NCI-H1417 treated with DMSO at 0.1 percent for 48 hours (cell line): ENCODE measurements at regions not wholly inside any gene's neighbourhood (a gene's known extent, or its start where the extent isn't known, plus 50 kb on each side); places are given as distances from the start of the nearest gene placed in this dataset.
"Not testable (repeated sequence)": the region's sequence is repeated elsewhere in the genome, so short reads cannot be mapped to it uniquely, and the experiment has no call there.

ENCODE experiments used
- DNase-seq: peaks from one replicate; lab custom pipeline; 2025; lab: John Stamatoyannopoulos, UW

DNA sequence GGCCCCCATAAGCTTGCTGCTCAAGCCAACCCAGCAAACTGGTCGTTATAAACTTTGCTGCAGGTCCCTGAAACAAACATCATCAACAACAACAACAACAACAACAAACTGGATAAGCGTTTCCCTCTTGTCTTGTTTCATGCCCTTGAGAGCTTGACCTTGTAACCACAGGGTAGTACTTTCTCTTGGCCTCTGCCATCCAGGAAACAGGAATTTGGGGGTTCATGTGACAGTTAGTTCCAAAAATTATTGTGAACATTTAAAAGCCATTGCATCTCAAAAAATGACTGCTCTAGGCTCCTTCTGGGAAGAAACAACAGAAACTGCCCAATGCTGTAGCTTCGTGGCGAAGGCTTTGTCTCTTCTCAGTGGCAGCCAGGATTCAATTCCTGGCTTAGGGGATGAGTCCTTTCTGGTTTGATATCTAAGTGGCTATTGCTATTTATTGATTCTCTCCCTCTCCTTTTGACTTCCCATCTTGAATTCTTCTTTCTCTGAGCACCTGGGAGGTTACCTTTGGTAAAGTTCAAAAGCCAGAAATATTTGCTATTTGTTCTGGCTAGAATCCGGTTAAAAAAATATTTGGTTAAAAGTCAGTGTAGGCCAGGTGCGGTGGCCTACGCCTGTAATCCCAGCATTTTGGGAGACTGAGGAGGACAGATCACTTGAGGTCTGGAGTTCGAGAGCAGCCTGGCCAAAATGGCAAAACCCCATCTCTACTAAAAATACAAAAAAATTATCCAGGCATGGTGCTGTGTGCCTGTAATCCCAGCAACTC lies 52.0 kb upstream of the CPM start:
- no peak for DNase-seq

DNA sequence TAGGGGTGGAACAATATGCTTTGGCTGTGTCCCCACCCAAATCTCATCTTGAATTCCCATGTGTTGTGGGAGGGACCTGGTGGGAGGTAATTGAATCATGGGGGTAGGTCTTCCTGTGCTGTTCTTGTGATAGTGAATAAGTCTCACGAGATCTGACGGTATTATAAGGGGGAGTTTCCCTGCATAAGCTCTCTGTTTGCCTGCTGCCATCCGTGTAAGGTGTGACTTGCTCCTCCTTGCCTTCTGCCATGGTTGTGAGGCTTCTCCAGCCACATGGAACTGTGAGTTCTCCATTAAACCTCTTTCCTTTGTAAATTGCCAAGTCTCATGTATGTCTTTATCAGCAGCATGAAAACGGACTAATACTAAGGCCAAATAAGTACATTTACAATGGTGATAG lies 64.6 kb upstream of the CPM start:
- not testable (repeated sequence) for DNase-seq

DNA sequence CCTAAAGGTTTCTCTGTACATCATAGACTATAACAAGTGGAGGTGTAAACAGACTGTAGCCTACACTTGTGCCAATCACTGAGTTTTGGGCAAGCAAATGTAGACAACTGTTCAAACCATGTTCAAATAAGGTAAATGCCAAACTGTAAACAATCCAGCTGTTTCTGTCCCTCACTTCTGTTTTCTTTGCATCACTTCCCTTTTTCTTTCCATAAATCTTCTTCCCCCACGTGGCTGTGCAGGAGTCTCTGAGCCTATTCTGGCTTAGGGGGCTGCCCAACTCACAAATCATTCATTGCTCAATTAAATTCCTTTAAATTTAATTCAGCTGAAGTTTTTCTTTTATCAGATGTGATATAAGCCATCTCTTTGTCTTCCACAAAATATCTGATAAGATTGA lies 65.1 kb upstream of the CPM start:
- DNase-seq, result no peak

DNA sequence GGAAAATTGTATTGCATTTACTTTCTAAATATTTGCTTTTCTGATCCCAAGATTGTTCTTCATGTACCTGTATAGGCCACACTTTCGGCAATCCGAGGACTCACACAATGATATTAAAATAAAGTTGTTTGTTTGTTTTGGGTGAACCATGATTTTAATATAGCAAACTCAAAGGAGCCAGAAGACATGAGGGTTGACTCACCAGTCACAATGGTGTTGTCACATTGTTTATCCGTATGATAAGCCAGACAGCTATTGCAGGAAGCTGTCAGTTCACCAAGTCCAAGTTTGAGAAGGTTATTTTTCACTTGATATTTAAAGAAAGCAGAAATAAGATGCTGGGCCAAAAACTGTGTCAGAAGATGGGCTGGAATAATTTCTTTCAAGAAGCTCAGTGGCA lies 67.1 kb upstream of the CPM start:
- DNase-seq, result no peak

DNA sequence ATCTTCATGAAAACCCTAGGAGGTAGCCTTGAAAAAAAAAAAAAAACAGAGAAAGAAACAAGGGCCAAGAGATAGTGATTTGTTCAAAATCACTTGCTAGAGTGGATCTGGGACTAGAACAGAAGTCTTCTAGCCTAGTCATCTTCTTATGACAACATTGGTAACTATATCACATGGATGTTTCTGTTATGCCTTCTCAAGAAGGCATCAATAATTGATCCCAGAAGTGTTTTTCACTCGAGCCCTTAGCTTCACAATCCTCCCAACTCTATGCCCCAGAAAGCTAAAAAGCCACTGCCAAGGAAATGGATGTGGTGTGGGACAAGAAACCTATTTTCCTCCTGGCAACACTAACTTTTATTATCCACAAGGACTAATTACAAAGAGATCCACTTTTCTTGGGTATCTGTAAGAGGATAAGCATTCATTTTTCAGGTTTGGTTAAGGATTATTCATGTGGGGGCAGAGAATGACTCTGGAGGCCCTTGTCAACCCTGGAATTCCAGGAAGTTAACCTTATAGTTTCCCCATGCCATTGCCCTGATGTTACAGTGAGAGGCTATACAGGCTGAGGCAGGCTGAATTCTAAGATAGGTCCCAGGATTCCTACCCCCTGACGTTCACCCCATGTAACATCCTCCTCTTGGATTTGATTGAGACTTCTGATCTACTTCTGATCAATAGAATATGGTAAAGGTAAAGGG lies 67.7 kb upstream of the CPM start:
- no peak for DNase-seq

DNA sequence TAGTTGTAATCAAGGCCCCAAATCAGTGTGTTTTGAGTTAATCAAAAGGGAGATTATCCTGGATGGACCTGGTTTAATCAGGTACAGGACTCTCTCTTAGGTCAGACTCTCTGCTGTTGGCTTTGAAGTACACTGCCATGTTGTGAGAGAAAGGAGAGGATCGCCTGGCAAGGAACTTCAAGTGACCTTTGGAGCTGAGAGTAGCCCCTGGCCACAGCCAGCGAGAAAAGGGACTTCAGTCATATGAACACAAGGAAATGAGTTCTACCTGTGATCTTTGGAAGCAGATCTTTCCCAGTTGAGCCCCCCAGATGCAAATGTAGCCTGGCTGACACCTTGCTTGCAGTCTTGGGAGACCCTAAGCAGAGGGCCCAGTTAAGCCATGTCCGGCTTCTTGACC lies 68.3 kb upstream of the CPM start:
- no peak for DNase-seq

DNA sequence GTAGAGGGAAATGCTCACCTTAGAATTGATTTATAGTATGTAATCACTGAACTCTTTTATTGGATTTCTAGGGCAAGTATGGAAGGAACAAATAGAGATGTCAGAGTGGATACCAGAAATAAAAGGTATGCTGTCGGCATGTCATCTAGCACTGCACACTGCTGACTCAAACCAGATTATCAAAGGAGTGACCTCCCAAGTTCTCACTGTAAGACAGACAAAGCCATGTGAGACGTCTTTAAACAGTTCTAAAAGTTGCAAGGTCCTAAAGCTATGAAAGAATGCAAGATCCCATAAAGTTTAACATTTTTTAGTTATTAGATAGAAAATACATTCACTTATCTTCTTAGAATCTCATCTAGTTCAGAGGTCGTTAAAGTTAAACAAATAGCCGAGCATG lies 70.0 kb upstream of the CPM start:
- no peak for DNase-seq

DNA sequence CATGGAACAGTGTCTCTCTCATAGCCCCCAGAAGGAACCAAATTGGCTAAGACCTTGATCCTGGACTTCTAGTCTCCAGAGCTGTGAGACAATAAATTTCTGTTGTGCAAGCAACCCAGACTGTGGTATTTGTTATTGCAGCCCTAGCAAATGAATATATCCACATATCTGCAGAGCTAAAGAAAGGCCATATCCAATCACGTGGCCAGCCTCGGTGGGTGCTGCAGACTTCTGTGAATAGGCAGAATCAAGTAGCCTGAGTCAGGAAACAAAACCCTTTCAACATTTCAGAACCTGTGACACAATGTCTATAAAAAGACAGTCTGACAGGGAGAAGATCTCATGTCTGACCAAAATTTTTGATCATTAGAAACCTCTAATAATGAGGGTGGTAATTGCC lies 71.0 kb upstream of the CPM start:
- no peak for DNase-seq

DNA sequence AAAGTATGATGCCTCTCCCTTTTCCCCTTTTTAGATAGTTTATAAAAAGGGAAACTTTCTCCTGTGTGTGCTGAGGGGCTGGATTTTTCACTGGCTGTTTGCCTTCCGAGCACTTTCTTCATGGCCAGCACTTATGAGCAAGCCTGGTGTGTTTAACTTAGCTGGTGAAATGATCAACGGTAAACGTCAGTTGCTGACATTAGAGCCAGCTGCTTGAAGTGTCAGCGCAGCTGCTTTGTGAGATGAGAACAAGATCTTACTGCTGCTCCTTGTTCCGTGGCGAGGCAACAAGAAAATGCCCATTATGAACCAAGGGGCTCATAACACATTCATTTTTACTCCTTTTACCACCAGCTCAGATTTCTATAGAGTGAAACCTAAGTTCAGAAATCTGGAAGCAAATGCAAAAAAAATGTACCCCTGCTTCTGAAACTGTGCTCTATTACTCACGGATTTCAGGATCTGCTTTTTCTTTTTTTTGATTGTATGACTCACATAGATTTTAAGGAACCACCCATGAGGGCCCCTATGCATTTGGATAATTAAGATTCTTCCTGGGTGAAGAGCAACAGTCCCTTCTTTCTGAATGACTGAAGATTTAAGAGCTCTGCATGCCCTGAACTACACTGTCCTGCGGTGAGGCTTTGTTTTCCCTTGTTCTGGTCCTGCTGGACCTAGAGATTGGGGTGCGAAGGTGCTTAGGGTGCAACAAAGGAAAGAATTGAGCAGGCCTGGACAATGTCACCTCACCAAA lies 74.3 kb upstream of the CPM start:
- DNase-seq, result peak; percentile 37

DNA sequence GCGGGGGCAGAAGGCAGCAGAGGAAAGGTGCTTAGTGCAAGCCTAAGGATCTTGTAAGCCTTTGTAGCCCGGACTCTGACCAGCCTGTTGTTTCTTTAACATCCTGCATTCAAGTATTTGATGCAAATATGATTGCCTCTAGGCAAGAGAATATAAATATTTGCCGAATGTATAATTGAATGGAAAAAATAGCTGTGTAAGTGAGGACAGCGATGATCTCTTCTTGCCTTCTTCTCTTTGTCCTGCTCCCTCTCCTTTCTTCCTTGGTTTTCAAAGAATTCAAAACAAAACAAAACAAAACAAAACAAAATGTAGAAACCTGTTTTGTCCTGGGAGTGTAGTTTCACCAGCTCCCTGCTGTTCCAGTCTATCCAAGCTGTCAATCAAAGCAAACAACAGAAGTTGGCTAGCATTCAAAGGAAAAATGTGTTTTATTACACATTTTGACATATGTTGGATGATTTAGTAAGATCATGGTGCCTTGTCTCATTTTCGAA lies 74.9 kb upstream of the CPM start:
- DNase-seq, result peak; percentile 37

DNA sequence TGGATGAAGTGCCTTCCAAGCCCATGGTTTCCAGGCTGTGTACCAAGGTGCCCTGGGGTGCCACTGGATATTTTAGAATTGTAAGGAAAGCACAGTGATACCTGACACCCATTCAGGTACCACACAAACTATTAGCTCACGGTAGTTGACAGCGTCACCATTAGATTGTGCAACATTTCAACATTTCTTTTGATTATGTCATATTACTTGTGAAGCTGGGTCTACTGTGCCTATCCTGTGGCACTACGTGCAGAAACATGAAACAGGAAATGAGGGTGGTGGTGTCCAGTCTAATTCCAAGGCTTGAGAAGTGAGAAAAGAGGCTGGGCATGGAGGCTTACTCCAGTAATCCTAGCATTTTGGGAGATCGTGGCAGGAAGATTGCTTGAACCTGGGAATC lies 75.5 kb upstream of the CPM start:
- peak; percentile 36 for DNase-seq

DNA sequence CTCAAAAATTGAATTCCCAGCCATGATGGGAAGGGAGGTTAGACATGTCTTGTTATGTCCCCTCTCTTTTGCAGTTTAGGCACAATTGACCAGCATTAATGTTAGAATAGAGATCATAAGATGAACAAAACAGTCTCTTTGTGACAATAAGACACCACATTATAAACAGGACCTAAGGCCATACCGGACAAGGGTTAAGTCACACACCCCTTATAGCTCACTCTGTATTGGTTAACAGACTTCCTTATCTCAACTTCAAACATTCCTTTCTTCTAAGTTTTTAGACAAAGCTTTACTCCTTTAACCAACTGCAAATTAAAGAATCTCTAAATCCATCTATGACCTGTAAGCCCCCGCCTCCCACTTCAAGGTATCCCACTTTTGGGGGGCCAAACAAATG lies 81.1 kb upstream of the CPM start:
- DNase-seq, result no peak

DNA sequence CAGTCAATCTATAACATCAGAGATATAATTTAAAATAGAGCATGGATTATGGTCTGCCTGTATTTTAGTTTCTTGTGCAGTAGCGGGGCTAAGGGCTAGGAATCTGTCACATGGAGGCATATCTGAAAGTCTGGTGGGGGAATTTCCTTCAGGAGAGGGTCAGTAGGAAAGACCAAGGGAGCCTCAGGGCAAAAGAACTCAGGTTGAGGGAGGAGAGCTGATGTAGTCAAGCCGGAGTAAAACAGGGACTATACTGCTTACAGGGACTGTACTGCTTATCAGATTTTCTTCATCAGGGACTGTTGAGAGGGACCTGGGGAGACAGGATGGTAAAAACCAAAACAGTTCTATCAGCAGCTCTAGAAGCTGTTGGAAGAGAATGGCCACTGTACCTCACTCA lies 82.0 kb upstream of the CPM start:
- no peak for DNase-seq

DNA sequence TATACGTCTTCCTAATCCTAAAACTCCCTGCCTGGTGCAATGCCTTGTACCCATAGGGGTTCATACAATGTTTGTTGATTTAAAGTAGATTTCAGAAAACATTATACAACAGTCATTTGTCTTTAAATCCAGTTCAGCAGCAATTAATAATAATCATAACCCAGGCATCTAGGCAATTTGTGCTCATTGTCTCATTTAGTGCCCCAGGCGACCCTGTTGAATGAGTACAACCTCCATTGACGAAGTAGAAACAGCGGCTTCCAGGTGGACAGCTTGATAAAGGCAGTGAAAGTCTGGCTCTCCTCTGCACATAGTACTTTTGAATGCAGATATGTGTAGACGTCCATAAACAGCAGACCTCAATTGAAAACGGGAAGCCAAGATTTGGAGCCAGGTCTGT lies 82.9 kb upstream of the CPM start:
- peak; percentile 4 for DNase-seq

DNA sequence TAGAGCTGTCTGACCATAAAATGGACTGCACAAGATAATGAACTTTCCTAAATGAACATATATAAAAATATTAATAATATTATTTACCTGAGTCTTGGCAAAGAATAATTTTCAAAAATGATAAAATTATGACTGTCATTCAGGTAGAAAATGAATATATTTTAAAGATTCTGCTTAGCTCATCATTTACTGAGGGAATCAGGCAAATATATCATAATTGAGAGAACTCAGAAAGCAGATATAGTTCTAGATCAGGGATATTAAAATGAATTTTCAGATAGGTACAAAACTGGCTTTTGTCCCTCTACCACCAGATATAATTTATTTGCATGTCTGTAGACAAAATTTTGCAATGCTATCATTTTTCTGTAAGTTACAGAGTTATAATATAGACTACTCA lies 86.1 kb upstream of the CPM start:
- no peak for DNase-seq

DNA sequence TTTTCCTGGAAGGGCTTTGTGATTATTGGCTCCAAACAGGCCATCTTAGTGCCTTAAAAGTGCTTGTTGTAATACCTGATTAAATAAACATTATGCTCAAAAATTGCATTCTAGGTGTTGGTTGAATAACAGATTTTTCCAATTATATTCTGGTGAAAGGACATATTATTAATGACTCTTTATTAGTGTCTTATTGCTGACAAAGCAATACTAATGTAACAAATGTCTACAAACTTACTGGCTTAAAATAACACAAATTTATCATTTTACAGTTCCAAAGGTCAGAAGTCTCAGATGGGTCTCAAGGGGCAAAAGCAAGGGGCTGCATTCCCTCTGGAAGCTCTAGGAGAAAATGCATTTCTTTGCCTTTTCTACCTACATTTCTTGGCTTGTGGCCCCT lies 86.9 kb upstream of the CPM start:
- no peak for DNase-seq

DNA sequence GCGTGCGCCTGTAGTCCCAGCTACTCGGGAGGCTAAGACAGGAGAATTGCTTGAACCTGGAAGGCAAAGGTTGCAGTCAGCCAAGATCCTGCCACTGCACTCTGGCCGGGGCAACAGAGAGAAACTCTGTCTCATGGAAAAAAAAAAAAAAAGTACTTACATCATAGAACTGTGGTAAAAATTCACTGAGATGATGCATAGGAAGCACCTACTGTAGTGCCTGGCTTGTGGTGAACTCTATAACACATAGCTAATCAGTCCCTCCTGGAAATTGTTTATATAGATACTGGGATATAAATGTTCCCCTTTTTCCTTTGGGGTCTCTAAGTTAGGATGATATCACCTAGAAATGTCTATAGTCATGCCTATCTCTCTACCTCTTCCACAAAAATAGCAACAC lies 89.7 kb upstream of the CPM start:
- DNase-seq, result no peak

DNA sequence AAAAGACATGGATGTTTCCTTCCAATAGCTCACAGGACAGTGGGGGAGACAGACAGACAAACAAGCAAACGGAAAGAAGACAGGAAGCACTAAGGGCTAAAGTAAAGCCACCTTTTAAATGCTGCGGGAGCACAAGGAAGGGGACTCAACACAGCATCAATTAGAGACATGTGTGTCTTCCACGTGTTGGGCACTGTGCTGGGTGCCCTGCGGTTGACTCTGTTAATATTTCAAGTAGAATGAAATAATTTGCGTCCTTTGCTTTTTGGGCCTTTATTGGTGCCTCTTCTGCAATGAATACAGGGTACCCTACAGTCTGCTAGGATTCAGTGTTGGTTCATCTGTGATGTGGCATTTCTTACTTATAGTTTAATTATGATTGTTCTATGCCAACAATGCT lies 90.9 kb upstream of the CPM start:
- no peak for DNase-seq

DNA sequence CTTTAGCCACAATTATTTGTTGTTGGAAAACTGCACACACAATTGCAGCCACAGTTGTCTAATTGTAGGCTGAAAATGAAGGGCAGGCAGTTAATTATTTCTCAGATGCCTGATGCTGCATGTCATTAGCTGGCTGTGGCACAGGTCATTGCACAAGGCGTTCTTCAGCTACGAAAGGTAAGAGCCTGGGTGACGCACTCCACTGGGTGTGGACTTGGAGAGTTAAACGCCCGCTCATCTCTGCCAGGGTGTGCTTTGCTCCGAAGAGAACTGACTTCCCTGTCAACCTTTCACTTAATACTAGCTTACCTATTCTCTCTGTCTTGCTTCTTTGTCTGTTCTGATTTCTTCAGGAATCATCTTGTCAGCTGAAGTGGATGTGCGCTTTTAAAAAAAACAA lies 91.4 kb upstream of the CPM start:
- no peak for DNase-seq

DNA sequence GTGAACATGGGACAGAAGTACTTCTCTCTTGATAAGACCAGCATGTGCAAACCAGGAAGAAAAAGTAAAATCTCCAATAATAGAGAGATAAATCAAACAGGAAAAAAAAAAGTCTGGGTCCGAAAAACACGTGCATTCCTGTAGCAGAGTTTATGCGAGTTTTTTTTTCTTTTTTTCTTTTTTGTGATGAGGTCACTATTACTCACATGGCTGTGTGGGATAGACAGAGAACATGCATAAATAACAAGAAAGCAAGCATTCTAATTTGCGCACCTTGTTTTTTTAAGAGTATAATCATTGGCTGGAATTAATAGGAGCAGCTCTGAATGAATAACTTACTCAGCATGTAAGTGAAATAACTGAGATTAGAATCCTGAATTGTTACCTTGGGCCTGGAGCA lies 91.9 kb upstream of the CPM start:
- DNase-seq, result no peak

DNA sequence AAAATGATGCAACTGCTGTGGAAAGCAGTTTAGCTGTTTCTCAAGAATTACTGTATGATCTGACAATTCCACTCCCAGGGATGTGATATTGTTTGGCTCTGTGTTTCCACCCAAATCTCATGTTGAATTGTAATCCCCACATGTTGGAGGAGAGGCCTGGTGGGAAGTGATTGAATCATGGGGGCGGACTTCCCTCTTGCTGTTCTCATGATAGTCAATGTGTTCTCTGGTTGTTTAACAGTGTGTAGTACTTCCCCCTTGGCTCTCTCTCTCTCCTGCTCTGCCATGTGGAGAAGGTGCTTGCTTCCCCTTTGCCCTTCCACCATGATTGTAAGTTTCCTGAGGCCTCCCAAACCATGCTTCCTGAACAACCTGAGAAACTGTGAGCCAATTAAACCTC lies 93.4 kb upstream of the CPM start:
- DNase-seq, result no peak

DNA sequence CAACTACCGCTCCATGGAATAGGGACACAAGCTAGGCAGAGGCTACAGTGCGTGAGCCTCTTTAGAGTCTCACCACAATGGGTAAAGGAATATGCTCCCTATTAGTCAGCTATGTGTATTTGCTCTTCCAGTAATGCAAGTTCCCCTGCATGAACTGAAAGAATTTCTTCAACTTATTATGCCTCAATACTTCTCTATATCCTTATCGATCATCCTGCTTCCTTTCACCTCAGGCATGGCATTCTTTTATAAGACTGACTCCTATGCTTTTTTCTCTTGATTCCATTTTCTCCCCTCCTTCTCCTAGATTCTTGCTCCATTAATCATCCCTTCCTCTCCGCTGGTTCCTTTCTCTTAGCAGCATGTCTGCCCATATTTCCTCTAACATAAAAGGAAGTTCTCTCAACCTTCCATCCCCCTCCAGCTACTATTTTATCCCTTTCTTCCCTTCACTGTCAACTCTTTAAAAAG lies 94.5 kb upstream of the CPM start:
- no peak for DNase-seq
